HUES6 (cell line): ENCODE measurements at regions not wholly inside any gene's neighbourhood (a gene's known extent, or its start where the extent isn't known, plus 50 kb on each side); places are given as distances from the start of the nearest gene placed in this dataset.

Experiments used
- H3K27ac ChIP-seq: 2 replicates; pipeline ENCODE4 v1.7.0; 2013; ENCODE audit warnings: low read depth, mild to moderate bottlenecking, low read length, inconsistent platforms
- H3K27me3 ChIP-seq: 2 replicates; pipeline ENCODE4 v1.6.1; 2013; ENCODE audit warnings: low read length; ENCODE audit not compliant: control insufficient read depth, insufficient read depth
- H3K36me3 ChIP-seq: 2 replicates; pipeline ENCODE4 v1.6.1; 2013; ENCODE audit warnings: low read length; ENCODE audit not compliant: control insufficient read depth, insufficient read depth
- H3K4me1 ChIP-seq: 2 replicates; pipeline ENCODE4 v1.6.1; 2013; ENCODE audit warnings: low read length; ENCODE audit not compliant: control insufficient read depth, insufficient read depth
- H3K4me3 ChIP-seq: 2 replicates; pipeline ENCODE4 v1.5.1; 2013; ENCODE audit warnings: low read depth, low read length
- H3K9ac ChIP-seq: one replicate; pipeline ENCODE4 v1.6.1; 2013; ENCODE audit warnings: mild to moderate bottlenecking, low read length
- H3K9me3 ChIP-seq: 2 replicates; pipeline ENCODE4 v1.6.1; 2013; ENCODE audit warnings: low read depth, low read length; ENCODE audit not compliant: control insufficient read depth, insufficient read depth

DNA sequence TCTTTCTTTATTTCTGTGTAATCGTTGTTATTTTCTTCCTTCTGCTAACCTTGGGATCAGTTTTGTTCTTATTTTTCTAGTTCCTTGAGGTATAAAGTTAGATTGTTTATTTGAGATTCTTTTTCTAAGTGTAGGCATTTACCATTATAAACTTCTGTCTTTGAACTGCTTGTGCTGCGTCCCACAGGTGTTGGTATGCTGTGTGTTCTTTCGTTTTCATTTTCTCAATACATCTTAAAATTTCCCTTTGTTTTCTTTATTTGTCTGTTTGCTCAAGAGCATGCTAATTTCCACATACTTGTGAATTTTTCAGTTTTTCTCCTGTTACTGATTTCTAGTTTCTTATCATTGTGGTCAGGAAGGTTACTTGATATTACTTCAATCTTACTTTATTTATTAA lies 873.8 kb upstream of the GCFC2 start:
- H3K4me3 ChIP-seq = no peak overlapping the region
- H3K36me3 ChIP-seq = peaks cover 27% of the 10 kb centered on the region

GRCh38 chr2:76579911-76580310 lies 869.2 kb upstream of the GCFC2 start:
- Histone ChIP-seq H3K9ac (peak overlapping the region; percentile 92), H3K4me1 (peaks cover 17% of the 10 kb centered on the region; the same call in 1 of the 2 replicates), H3K36me3 (no peaks in the 10 kb centered on the region), H3K27ac (peak overlapping the region; percentile 92), H3K27me3 (no peaks in the 10 kb centered on the region), H3K4me3 (peak overlapping the region; percentile 58), H3K9me3 (peaks cover 4% of the 10 kb centered on the region; the same call in 1 of the 2 replicates)

More for the DNA sequence above, 873.8 kb upstream of the GCFC2 start:
- no peak overlapping the region for H3K9ac ChIP-seq
- no peak overlapping the region for H3K27ac ChIP-seq
- H3K9me3 ChIP-seq = peaks cover 6% of the 10 kb centered on the region; the same call in 1 of the 2 replicates
- no peaks in the 10 kb centered on the region for H3K27me3 ChIP-seq
- peaks cover 17% of the 10 kb centered on the region; the same call in 1 of the 2 replicates for H3K4me1 ChIP-seq

- peak overlapping the region; percentile 63 for H3K9ac ChIP-seq
- H3K9me3 ChIP-seq = no peaks in the 10 kb centered on the region
- peak overlapping the region; percentile 30 for H3K4me3 ChIP-seq
- peak overlapping the region; percentile 94 for H3K27ac ChIP-seq
- peaks cover 40% of the 10 kb centered on the region for H3K4me1 ChIP-seq
- no peaks in the 10 kb centered on the region for H3K36me3 ChIP-seq
- no peaks in the 10 kb centered on the region for H3K27me3 ChIP-seq
Measured at GRCh38 chr2:76572981-76573380, 862.3 kb upstream of the GCFC2 start.

DNA sequence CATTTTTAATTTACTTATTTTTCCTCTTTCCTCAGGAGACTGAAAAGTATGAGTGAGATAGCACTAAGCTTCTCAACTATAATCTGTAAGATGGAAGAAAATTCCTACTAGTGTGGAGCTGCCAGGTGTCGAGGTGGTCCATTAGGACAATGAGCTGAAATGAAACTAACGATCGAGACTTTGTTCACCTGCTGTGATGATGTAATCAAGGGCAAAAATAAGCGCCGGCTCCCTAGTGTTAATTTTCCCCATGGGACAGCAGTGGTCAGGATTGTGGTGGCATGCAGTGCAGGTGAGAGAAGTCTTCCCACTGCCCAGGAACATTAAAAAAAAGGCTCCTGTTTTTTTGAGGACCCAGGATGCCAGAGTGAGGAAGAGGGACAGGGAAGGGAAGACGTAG lies 859.1 kb upstream of the GCFC2 start:
- Histone ChIP-seq H3K9ac (no peak overlapping the region), H3K27ac (no peak overlapping the region), H3K36me3 (no peaks in the 10 kb centered on the region), H3K4me3 (no peak overlapping the region), H3K27me3 (no peaks in the 10 kb centered on the region), H3K9me3 (peaks cover 3% of the 10 kb centered on the region; the same call in 1 of the 2 replicates), H3K4me1 (peaks cover 43% of the 10 kb centered on the region)

- Histone ChIP-seq H3K36me3 (no peaks in the 10 kb centered on the region), H3K4me1 (peaks cover 31% of the 10 kb centered on the region), H3K27me3 (no peaks in the 10 kb centered on the region), H3K9ac (no peak overlapping the region), H3K4me3 (no peak overlapping the region), H3K9me3 (peaks cover 3% of the 10 kb centered on the region; the same call in 1 of the 2 replicates), H3K27ac (no peak overlapping the region)
Measured at GRCh38 chr2:76567478-76567877, 856.8 kb upstream of the GCFC2 start.

- Histone ChIP-seq H3K9ac (no peak overlapping the region), H3K9me3 (peaks cover 3% of the 10 kb centered on the region; the same call in 1 of the 2 replicates), H3K36me3 (no peaks in the 10 kb centered on the region), H3K27ac (no peak overlapping the region), H3K27me3 (no peaks in the 10 kb centered on the region), H3K4me3 (no peak overlapping the region), H3K4me1 (peaks cover 7% of the 10 kb centered on the region; the same call in 1 of the 2 replicates)
Measured at GRCh38 chr2:76564734-76565133, 854.0 kb upstream of the GCFC2 start.

DNA sequence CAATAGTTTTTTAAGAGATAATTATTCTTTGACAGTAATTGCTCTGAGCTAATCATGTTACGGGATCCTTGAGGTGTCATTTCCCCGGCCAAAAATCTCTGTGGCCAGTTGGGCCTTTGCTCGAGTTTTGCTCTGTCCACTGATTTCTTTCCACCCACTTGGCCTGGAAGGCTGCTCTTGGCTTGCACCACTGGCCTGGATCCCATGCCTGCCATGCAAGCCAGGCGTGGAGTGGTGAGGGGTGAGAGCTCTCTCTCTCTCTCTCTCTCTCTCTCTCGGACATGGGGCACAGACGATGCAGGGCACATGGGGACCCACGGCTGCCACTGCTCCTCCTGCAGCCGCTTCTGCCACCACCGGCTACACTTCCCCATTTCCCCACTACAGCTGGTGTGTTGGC lies 853.0 kb upstream of the GCFC2 start:
- no peak overlapping the region for H3K4me3 ChIP-seq
- no peaks in the 10 kb centered on the region for H3K36me3 ChIP-seq
- no peak overlapping the region for H3K27ac ChIP-seq
- H3K9me3 ChIP-seq = peaks cover 3% of the 10 kb centered on the region; the same call in 1 of the 2 replicates
- peaks cover 5% of the 10 kb centered on the region; the same call in 1 of the 2 replicates for H3K4me1 ChIP-seq
- H3K9ac ChIP-seq = no peak overlapping the region
- H3K27me3 ChIP-seq = no peaks in the 10 kb centered on the region

DNA sequence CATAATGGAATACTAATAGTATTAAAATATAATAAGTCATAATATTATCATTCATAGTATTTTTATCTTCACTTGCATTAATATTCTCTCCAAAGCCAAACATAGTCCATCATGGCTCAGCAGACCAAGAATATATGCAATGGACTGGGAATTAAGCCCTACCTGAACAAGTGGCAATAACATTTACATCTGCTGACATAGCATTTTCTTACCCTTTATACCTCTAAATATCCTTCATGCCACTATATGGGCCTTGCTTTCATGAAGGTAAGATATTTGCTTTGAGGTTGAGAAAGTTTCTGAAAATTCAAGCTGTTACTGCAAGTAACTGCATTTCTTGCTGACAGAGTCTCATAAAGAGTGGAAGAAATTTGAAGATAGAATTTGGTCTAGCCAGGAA lies 847.4 kb upstream of the GCFC2 start:
- Histone ChIP-seq H3K9ac (no peak overlapping the region), H3K4me1 (no peaks in the 10 kb centered on the region), H3K9me3 (no peaks in the 10 kb centered on the region), H3K27me3 (no peaks in the 10 kb centered on the region), H3K4me3 (no peak overlapping the region), H3K27ac (no peak overlapping the region), H3K36me3 (no peaks in the 10 kb centered on the region)

- Histone ChIP-seq H3K36me3 (no peaks in the 10 kb centered on the region), H3K9me3 (no peaks in the 10 kb centered on the region), H3K27me3 (no peaks in the 10 kb centered on the region), H3K4me3 (no peak overlapping the region), H3K9ac (no peak overlapping the region), H3K4me1 (no peaks in the 10 kb centered on the region), H3K27ac (no peak overlapping the region)
Measured at GRCh38 chr2:76556018-76556417, 845.3 kb upstream of the GCFC2 start.

GRCh38 chr2:76546207-76546606 lies 835.5 kb upstream of the GCFC2 start:
- Histone ChIP-seq H3K27me3 (no peaks in the 10 kb centered on the region), H3K27ac (no peak overlapping the region), H3K4me3 (no peak overlapping the region), H3K9ac (no peak overlapping the region), H3K36me3 (no peaks in the 10 kb centered on the region), H3K9me3 (no peaks in the 10 kb centered on the region), H3K4me1 (peaks cover 14% of the 10 kb centered on the region)

GRCh38 chr2:76544901-76545300 lies 834.2 kb upstream of the GCFC2 start:
- H3K36me3 ChIP-seq = no peaks in the 10 kb centered on the region
- no peak overlapping the region for H3K9ac ChIP-seq
- H3K9me3 ChIP-seq = no peaks in the 10 kb centered on the region
- H3K4me1 ChIP-seq = peaks cover 14% of the 10 kb centered on the region
- H3K4me3 ChIP-seq = no peak overlapping the region
- H3K27ac ChIP-seq = no peak overlapping the region
- H3K27me3 ChIP-seq = no peaks in the 10 kb centered on the region

- Histone ChIP-seq H3K9me3 (peaks cover 17% of the 10 kb centered on the region), H3K9ac (no peak overlapping the region), H3K4me1 (no peaks in the 10 kb centered on the region), H3K4me3 (no peak overlapping the region), H3K27ac (no peak overlapping the region), H3K27me3 (no peaks in the 10 kb centered on the region), H3K36me3 (no peaks in the 10 kb centered on the region)
Measured at GRCh38 chr2:76517574-76517909, 806.8 kb upstream of the GCFC2 start.
